ENCODE measurements at regions not wholly inside any gene's neighbourhood (a gene's known extent, or its start where the extent isn't known, plus 50 kb on each side); places are given as distances from the start of the nearest gene placed in this dataset.

DNA sequence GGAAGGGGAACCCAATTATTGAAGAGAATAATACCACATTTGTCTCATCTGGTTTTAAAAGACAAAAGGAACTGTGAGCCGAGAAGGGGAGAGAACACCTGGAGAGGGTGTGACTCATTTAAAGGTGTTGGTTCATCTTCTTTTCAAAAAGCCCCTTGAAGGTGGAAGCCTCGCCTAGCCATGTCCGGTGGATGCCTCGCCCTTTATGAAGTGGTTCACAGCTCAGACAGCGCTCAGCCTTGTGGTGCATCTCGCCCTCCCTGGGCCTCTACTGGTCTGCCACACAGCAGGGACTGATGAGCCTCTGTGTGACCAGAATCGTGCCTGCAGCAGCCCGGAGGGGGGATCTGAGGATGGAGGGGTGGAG, 290.0 kb upstream of the CXCR4 start:
- no peak for TF ChIP-seq ZC3H11A (IDR thresholded peaks at IDR 0.05)
- TF ChIP-seq, protein P1, sequence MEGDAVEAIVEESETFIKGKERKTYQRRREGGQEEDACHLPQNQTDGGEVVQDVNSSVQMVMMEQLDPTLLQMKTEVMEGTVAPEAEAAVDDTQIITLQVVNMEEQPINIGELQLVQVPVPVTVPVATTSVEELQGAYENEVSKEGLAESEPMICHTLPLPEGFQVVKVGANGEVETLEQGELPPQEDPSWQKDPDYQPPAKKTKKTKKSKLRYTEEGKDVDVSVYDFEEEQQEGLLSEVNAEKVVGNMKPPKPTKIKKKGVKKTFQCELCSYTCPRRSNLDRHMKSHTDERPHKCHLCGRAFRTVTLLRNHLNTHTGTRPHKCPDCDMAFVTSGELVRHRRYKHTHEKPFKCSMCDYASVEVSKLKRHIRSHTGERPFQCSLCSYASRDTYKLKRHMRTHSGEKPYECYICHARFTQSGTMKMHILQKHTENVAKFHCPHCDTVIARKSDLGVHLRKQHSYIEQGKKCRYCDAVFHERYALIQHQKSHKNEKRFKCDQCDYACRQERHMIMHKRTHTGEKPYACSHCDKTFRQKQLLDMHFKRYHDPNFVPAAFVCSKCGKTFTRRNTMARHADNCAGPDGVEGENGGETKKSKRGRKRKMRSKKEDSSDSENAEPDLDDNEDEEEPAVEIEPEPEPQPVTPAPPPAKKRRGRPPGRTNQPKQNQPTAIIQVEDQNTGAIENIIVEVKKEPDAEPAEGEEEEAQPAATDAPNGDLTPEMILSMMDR (IDR thresholded peaks at IDR 0.05): no peak
- no peak for TF ChIP-seq SMC3 (IDR thresholded peaks at IDR 0.05)
- no peak for TF ChIP-seq POLR2A (IDR thresholded peaks at IDR 0.05; ENCODE audit: low read length)
- TF ChIP-seq HDAC2 (IDR thresholded peaks at IDR 0.05): no peak
- no peak for TF ChIP-seq RNF2 (IDR thresholded peaks at IDR 0.05; ENCODE audit: borderline replicate concordance, low read depth)

All from A549 (cell line).